HG02571 (cell line): ENCODE measurements at regions not wholly inside any gene's neighbourhood (a gene's known extent, or its start where the extent isn't known, plus 50 kb on each side); places are given as distances from the start of the nearest gene placed in this dataset.
"Not testable (repeated sequence)": the region's sequence is repeated elsewhere in the genome, so short reads cannot be mapped to it uniquely, and the experiment has no call there.

ENCODE experiments used
- ATAC-seq: cut with Tn5 transposase; IDR thresholded peaks from one replicate; pipeline ENCODE4 v1.9.1; 2021; ENCODE audit warnings: mild to moderate bottlenecking, moderate library complexity; ENCODE audit not compliant: unreplicated experiment

DNA sequence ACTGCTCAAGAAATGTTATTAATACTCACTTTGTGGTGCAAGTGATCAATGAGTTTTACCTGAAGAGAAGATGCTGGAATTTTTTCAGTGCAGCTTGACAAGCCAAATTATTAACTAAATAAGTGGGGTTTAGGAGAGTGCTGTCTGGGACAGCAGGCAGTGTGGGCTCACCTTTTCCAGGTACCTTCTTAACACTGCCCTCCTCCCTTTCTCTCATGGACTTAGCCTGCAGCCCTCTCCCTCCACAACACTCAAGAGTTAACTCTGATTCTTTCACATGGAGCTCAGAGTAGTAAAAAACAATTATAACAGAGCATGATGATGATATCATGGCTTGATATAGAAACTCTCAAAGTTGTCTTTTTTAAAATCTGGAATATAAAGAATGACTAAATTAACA is 404.8 kb upstream of the SLC30A5 start:
- ATAC-seq, result no peak

DNA sequence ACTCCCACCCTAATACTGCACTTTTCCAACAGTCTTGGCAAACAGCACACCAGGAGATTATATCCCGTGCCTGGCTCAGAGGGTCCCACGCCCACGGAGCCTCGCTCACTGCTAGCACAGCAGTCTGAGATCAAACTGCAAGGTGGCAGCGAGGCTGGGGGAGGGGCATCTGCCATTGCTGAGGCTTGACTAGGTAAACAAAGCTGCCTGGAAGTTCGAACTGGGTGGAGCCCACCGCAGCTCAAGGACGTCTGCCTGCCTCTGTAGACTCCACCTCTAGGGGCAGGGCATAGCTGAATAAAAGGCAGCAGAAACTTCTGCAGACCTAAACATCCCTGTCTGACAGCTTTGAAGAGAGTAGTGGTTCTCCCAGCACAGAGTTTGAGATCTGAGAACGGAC is 401.9 kb upstream of the SLC30A5 start:
- ATAC-seq, result not testable (repeated sequence)

DNA sequence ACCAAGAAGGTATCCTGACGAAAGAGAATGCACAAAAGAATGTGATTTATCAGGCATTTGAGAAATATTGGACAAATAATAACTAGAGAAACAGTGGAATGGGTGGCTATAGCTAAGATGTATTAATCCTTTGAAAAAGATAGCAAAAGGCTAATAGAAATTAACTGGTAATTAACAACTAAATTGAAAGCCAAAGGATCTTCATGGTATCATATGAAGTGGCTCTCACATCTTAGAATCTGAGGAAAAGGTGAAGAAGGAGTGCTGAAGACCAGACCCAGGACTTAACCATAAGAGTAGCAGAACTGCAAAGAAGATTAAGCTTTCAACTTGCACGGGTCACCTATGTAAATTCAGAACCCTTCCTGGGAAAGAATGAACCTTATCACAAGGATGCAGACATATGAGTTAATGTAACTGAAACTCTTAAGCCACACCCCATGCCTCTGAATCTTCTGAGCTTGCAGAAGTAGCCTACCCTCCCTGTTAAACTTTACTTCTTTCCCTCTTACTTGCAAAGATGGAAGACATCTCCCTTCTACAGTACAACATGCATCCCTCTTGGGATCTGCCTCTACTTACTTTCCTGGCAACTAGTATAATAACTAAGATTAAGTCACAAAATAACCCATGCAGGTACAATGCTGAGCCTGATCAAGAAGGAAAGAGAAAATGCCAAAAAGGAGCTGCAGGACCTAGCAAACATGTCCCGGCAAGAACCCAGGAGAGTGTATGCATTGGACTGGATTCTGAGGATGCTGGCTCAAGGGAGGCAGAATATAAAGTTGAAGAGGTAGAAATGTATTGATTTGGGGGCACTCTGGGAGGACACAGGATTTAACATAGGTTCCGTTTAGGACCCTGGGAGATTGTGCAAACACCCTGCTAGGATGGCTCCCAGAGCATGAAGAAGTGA is 395.5 kb upstream of the SLC30A5 start:
- no peak for ATAC-seq

DNA sequence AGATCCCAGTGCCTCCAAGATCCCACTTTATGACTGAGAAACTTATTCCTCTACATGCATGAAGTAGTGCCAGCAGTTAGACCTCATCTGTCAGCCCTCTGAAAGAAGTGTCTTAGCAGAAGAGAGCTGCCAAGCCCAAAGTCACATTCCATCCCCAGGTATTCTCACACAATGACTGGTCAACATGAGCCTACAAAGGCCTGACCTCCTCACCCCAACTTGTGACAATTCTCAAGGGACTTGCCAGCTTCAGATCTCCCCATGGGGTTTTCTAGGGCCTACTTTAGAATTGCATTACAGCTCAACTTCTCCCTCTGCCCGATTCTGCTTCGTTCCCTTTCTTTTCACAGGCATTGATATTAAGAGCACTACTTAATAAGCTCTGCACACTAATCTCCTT is 393.8 kb upstream of the SLC30A5 start:
- ATAC-seq, result no peak

DNA sequence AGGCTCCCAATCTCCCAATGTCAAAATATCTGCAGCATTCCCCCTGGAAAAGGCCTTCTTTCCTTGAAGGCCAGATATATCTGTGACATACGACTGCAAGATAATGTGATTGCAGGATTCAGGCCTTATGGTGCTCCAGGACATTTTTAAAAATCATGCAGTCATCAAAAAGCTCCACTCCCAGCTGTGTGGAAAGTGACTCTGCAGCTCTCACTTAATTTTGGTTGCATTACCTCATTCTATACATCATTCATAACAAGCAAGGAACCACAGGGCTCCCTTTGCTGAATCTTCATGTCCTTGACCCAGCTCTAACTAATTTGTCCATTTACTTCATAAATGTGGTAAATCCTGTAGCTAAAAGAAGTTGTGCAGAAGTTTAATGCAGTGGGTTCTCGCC is 386.2 kb upstream of the SLC30A5 start:
- ATAC-seq, result no peak

DNA sequence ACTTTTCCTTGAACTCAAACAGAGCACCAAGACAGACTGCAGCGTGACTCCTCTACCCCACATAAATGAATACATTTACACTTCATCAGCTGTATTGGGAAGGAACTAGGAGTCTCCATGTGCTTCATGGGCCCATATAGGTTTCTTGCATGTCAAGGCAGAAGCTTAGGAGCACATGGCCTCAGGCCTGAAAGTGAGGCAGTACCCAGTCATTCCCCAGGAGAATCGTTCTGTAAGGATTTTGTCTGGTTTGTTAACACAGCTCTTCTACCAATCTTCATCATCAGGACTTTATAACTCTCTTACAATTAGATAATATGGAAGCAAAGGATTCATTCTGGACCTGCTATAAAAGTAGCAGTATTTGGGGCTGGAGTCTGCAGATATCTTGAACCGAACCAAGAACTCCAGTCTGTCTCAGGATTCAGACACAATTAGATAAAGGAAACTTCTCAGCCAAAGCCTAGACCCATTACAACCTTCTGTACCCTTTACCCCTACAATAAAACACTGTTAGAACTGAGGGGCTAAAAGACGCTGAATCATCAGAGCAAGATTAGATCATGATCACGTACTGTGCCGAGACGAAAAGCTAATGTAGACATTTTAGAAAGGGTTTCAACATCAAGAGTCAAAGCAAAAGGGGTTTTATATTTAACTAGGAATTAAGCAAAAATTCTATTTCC is 385.5 kb upstream of the SLC30A5 start:
- ATAC-seq, result no peak

DNA sequence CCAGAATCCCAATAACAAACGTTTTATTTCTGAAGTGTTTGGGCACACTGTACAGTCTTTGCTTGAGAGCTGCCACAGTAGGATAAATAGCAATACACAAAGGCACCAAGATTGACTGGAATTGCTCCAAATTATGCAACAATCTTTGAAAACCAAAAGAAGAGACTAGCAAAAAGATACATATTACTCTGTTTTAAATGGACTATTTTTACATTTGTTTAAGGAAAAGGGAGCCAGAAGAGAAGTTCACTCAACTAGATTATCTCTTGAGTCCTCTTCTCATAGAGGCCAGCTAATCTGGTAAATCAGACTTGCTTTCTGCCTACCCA is 385.0 kb upstream of the SLC30A5 start:
- ATAC-seq, result no peak

DNA sequence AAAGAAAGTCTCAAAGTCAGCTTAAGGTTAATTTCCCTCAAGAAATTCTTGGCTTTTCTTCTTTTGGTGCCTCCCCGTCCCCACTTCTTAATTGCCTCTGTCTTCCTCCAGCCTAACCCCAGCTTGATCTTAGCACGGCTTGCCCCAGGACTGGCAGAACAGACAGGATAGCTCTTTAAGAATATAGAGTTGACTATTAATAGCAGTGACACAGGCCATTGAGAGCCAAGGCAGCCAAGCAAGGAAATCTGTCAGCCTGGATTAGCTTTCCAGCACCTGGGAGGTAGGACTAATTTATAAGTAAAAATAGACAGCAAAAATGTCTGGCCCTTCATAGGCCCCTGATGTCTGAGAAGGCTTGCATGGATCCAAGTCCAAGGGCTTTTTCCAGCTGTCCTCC is 384.6 kb upstream of the SLC30A5 start:
- no peak for ATAC-seq

DNA sequence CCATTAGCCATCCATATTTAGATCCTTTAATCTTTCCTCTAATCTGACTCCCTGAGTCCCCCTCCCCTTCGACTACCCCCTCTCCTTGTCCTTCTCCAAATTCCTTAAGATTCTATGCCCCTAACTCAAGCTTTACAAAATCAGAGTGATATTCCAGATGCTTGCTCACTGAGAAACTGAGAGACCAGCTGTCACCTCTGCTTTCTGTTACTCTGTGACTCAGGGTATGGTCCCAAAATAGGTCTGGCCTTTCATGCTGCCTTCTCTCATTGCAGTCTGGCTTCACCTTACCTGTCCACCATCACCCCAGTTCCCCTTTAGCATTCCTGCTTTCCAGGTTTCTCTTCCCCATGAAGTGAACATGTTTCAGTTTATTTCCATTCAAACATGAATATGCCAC is 383.3 kb upstream of the SLC30A5 start:
- peak; percentile 68 for ATAC-seq

DNA sequence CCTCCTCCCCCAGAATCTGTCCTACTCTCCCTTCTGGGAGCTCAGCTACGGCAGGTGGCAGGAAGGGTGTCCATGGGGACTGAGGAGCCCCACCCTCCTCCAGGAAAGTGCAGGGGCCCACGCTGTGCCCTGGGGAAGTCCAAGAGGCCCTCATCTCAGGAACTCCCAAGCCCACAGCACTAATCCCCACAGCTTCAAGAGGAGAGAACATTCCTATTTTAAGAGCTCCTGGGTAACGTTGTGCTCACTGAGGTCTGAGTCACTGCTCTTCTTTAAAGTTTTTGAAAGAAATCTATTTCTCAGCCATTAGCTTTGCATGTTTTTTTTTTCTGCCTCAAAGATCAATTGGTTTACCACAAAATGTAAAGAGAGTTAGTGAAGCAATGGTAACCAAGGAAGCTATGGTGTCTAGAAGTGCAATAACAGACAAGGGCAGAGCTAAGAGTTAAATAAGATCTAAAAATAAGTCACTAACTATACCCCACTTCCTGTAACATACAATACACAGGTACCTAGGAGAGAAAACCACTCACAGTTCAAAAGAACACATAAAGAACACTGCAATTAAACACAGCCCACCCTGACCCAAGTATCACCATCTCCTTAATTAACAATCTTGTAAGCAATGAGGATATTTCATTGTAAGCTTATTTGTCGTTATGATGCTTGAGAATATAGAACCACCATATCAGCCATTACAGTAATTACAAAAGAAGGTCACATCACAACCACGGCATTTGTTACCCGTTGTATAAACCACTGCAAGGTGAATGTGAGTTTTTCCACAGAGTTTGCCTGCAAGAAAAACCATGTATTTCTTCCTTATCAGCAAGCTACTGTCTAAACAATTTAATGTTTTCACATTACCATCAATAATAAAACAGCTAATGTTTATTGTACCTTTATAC is 382.3 kb upstream of the SLC30A5 start:
- peak; percentile 66 for ATAC-seq

DNA sequence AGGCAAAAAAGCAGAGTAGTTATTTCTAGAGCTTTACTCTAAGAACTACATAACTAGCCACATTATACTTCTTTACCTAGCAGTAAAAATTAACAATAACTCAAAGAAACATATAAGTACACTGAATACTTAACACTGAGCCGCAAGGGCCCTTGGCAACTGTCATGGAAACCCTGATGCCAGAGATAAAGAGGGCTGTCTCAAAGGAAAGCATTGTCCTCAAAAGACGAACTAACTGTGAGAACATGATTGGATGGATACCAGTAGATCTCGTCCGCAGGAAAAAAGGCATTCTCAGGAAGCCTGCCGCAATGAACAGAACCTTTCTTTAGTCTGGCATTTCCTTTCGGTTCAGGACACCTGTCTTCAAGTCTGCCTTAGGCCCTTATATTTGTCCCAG is 379.0 kb upstream of the SLC30A5 start:
- no peak for ATAC-seq

DNA sequence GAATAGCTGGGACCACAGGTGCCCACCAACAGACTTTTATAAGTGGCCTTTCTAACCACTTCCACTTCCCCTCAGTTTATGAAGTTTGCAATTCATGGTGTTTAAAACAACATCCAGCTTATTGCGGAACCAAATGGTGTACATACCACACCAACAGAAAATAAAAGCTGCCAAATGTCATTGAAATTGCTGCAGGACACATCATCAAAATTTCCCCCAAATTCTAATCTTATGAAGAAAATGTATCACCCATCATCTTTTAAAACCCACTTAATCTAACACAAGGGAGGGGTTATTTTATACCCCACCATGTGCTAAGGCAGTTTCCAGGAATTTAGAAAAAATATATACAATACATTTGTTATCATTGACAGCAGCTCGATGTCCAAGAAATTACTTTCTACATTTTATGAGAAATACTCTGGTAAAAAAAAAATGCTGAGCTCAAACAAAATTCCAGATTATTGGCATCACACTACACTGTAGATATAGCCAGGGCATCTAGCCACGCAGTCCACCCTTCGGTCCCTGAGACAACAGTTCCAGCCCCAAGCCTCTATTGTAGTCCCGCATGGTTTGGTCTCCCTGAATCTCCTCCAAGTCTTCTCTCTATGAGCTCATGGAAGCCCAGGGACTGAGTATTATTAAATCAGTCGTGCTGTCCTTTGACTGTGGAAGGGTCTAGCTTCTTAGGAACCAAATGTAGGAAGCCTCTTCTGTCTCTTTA is 372.8 kb upstream of the SLC30A5 start:
- ATAC-seq, result no peak

DNA sequence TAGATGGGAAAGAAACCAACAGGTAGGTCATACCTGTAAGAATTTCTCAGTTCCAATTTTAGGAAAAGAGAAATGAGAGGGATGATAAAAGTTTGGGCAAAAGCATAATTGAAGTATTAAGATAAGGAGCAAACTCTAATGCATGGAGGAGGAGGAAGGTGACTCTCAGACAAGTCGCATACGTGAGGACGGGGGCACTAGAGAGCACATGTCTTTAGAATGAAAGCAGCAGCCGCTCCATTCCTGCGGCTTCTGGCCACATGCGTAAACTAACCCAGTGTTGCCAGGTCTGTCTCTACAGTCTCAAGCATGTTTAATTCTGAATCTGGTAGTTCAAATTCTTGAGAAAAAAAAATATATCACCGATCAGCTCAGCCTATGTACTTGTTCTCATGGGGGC is 371.5 kb upstream of the SLC30A5 start:
- no peak for ATAC-seq

DNA sequence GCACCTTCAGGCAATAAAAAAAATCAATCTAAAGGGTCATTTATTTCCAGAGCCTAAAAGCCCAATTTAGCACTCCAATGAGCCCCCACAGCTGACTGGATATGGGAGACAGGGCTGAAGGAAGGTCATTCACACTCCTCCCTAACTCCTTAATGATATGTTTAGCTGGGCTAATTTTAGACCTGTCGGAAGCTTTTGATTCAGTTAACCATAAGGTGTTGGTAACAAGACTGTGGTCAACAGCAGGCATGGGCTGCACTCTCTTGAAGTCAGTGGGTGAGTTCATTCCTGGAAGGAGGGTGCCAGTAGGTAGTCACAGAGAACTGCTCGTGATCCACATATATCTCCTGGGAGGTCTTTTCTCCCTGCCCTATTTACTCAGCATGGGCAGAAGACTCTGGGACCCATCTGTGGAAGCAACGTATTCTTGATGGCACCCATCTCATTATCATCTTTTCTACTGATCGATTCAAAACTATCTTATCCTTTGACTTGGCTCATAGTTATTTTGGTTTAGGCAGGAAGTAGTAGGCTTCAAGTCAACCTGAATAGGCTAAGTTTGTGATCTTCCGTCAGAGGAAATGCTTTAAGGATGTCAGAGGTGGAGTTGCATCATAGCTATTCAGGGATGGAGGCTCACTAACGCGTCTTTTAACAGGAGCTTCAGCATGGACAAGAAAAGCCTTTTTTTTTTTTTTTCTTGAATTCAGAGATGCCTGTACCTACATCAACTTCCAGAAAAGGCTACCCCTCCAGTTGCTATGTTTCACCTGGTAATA is 367.7 kb upstream of the SLC30A5 start:
- no peak for ATAC-seq

DNA sequence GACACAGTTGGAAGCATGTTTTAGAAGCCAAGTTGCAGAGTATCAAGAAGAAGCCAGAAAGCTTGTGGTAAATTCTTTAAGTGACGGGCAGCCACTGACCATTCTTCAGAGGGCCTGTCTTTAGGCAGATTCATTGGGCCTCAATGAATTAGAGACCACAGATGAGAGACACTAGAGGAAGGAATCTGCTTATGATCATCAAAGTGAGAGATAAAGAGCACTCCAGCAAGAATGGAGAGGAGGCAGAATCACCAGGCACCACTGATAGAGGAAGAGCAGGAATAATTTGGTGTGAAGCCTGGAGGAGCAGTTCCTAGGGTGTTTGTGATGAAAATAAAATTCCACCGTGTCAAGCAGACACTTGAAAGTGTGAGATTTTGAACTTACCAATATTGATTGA is 365.9 kb upstream of the SLC30A5 start:
- no peak for ATAC-seq

DNA sequence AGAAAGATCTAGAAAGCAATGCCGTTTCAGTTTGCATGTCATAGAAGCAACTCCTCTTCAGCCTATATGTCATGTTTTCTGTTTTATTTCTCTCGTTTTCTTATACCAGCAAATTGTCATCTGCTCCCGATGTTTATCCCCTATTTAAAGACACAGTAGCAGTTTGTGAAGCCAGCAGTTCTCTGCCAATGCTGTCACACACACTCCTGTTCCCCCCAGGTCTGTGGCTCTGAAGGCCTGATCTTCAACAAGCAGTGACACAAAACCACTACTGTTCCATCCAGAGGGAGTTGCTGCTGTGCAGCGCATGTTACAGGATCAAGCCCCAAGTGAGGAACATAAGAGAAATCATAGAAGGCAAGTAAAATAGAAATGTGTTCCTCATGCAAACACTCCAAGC is 364.1 kb upstream of the SLC30A5 start:
- ATAC-seq, result no peak

DNA sequence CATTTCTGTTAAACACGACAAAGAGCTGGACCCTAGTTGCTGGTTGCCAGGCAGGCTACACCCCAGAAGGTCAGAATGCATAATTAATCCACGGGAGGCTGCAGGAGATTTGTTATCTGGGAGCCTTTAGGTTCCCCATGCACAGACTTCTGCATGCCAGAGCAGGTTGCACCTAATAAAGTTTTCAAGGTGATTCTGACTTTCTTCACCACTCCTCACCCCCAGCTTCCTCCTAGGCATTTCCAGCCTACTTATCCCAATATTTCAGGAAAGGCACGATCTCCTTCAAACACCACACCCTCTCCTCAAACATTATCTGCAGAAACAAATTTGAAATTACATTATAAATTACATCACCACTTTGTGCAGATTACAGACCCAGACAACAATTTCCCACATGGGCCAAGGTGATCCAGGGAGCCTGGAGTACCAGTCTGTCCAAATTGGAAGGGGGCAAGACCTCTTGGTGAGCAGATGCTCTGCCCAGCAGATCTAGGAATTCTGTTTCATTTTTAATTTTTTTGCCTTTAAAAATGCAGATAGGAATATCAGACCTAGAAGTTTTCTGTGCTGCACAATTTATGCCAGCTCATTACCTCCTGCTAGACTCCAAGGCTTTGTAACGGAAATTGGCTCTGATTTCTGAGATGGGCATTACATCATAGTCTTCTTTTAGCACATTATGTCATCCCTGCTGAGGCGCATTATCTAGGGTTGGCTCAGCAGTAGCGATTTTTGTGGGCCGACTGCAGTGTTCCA is 363.4 kb upstream of the SLC30A5 start:
- no peak for ATAC-seq

DNA sequence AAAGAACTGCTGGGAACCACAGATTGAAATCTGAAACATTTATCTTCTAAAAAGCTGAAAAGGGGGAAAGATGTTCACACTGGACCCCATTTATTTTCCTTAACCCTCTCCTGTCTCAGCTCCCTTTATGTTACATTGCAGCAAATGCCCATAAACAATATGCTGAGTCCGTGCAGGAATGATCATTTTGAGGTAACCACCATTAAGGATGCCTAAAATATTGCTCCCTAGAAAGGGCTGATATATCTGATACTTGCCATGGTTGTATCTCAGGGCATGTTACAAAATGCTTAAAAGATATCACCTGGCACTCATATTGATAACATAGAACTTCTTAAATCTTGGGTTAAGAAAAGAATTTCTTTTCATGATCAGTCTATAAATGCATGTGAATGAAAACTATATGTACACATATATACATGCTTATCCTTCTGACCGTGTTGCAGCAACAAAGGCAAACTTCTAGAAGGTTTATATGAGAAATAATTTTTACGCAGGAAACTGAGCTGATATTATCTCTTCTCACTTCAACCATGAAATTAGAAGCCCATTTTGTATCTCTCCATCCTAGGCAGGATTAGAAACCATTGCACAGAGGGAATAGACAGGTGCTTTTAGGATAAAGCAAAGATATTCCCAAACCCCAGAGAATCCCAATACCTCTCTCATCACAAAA is 362.7 kb upstream of the SLC30A5 start:
- ATAC-seq, result no peak

DNA sequence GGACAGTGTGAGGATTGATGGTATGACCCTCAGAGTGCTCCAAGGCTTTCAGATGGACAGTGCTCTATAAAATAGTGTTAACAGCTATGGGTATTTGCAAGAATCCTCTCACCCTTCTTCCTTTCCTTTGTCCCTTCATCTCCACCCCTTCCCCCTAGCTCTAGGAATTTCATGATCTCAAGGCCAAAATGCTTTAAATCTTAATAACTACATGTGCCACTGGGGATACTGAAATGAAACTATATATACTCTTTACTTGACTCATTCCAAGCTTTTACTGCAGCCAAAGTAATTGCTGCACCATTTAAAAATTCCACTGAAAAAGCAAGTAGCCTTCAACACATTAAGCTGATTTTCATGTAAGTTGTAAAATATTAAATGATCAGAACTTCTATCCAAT is 361.6 kb upstream of the SLC30A5 start:
- ATAC-seq, result no peak
